HepG2 (cell line): ENCODE measurements at regions not wholly inside any gene's neighbourhood (a gene's known extent, or its start where the extent isn't known, plus 50 kb on each side); places are given as distances from the start of the nearest gene placed in this dataset.

Source experiments
- ATAC-seq: fragments of 200-7000 bp; cut with Tn5 transposase; 3 replicates; pipeline ENCODE4 v1.9.1; 2020; ENCODE audit warnings: mild to moderate bottlenecking, moderate library complexity
- BruUV-seq: library from RNA; stranded (reverse); fragments of 400-500 nt; replicated peaks from 2 replicates; lab custom pipeline; 2021; lab: Mats Ljungman, UMichigan
- CTCF ChIA-PET: fragments of 300-600 bp; formaldehyde crosslinking; extraction: SDS; loops from one replicate; lab custom pipeline; 2021; ENCODE audit warnings: low total read pairs, inconsistent platforms, low intra/inter-chr PET ratio; lab: Yijun Ruan, JAX
- POLR2A ChIA-PET: fragments of 350-600 bp; sonication (Branson Sonifier 250); formaldehyde crosslinking; loops from one replicate; lab custom pipeline; 2020; ENCODE audit warnings: antibody characterized with exemption, inconsistent platforms; lab: Yijun Ruan, JAX
- DNase-seq: peaks from one replicate; pipeline ENCODE4 v3.0.0-alpha.2; 2015; ENCODE audit warnings: low spot score
- FAIRE-seq: peaks from 3 replicates; lab custom pipeline; 2011; peaks lifted over from hg19 to GRCh38; lab: Jason Lieb, UNC
- H2AFZ ChIP-seq: one replicate; pipeline ENCODE4 v1.6.1; 2011; ENCODE audit warnings: low read length, inconsistent platforms
- H3K27ac ChIP-seq: fragments of 300-600 bp; 3 replicates; pipeline ENCODE4 v1.8.0; 2011; ENCODE audit warnings: mixed run types, mild to moderate bottlenecking, mixed read lengths, low read length, inconsistent platforms; ENCODE audit not compliant: insufficient read depth; ENCODE audit errors: extremely low read length
- H3K27me3 ChIP-seq, 2 experiments: fragments of 200-600 bp in 1 of 2; 2 replicates in 1 of 2; 3 replicates in 1 of 2; pipeline versions ENCODE4 v1.6.0 to v1.8.0; 2011; ENCODE audit warnings: low read length in 2 of 2, mild to moderate bottlenecking in 2 of 2, moderate library complexity in 2 of 2, inconsistent platforms in 1 of 2; ENCODE audit not compliant: insufficient read depth in 2 of 2, control insufficient read depth in 1 of 2
- H3K36me3 ChIP-seq, 2 experiments: fragments of 200-600 bp in 1 of 2; replicated peaks in 1 of 2; 2 replicates in 1 of 2; 3 replicates in 1 of 2; pipeline versions ENCODE4 v1.5.1 to v1.8.0; 2011; ENCODE audit warnings: low read length in 2 of 2, inconsistent platforms in 1 of 2; ENCODE audit not compliant: insufficient read depth in 2 of 2, control insufficient read depth in 1 of 2
- H3K4me1 ChIP-seq: 2 replicates; pipeline ENCODE4 v1.5.1; 2012; ENCODE audit warnings: low read length, inconsistent platforms; ENCODE audit not compliant: insufficient read depth
- H3K4me2 ChIP-seq: 2 replicates; pipeline ENCODE4 v1.6.0; 2011; ENCODE audit warnings: low read depth, low read length, inconsistent platforms
- H3K4me3 ChIP-seq, 3 experiments: fragments of 200-600 bp in 1 of 3; sonication (generic), shearing (Covaris generic) in 1 of 3; replicated peaks in 1 of 3; 2 replicates each; pipeline ENCODE4 v1.5.1; 2011 to 2016; ENCODE audit warnings: low read length in 3 of 3, inconsistent platforms in 2 of 3, low read depth in 2 of 3, mild to moderate bottlenecking in 2 of 3, control low read depth in 1 of 3, mixed read lengths in 1 of 3; ENCODE audit not compliant: insufficient read depth in 1 of 3
- H3K79me2 ChIP-seq: one replicate; pipeline ENCODE4 v1.6.1; 2011; ENCODE audit warnings: low read length, inconsistent platforms; ENCODE audit not compliant: insufficient read depth
- H3K9ac ChIP-seq: 2 replicates; pipeline ENCODE4 v1.6.0; 2011; ENCODE audit warnings: mild to moderate bottlenecking, low read depth, low read length, inconsistent platforms; ENCODE audit not compliant: insufficient read depth
- H3K9me3 ChIP-seq: 2 replicates; pipeline ENCODE4 v1.5.1; 2012; ENCODE audit warnings: mild to moderate bottlenecking, low read length
- H4K20me1 ChIP-seq: 2 replicates; pipeline ENCODE4 v1.6.0; 2011; ENCODE audit warnings: inconsistent platforms, mild to moderate bottlenecking, low read length, moderate library complexity; ENCODE audit not compliant: insufficient read depth
- ATF7 ChIP-seq, 2 experiments: fragments of 450-650 bp in 1 of 2; sonication (generic) in 1 of 2; formaldehyde crosslinking in 1 of 2; IDR thresholded peaks; 2 replicates each; pipeline versions ENCODE4 v1.4.0 to v1.6.1; 2016 to 2020; ENCODE audit warnings: antibody characterized with exemption in 1 of 2, mild to moderate bottlenecking in 1 of 2, missing genetic modification reagents in 1 of 2
- ATM ChIP-seq: fragments of 450-650 bp; IDR thresholded peaks from 2 replicates; pipeline ENCODE4 v1.7.1; 2017; ENCODE audit warnings: mild to moderate bottlenecking, borderline replicate concordance
- CENPT ChIP-seq: sonication (generic); formaldehyde crosslinking; IDR thresholded peaks from 2 replicates; pipeline ENCODE4 v1.8.0; 2022; ENCODE audit warnings: low read depth, mild to moderate bottlenecking, moderate library complexity, missing genetic modification reagents
- ELF4 ChIP-seq: sonication (generic); formaldehyde crosslinking; IDR thresholded peaks from 2 replicates; pipeline ENCODE4 v1.5.0; 2020; ENCODE audit warnings: missing genetic modification reagents, mild to moderate bottlenecking, moderate library complexity, borderline replicate concordance
- EP300 ChIP-seq, 3 experiments: sonication (generic) in 1 of 3; formaldehyde crosslinking in 1 of 3; IDR thresholded peaks; 2 replicates each; pipeline versions ENCODE4 v1.5.1 to v1.6.1; 2011 to 2020; ENCODE audit warnings: low read depth in 2 of 3, low read length in 2 of 3, borderline replicate concordance in 1 of 3, improper control_type of control experiment in 1 of 3, mild to moderate bottlenecking in 1 of 3, missing genetic modification reagents in 1 of 3, moderate library complexity in 1 of 3
- HMG20B ChIP-seq: conservative IDR thresholded peaks from 2 replicates; pipeline ENCODE4 v1.6.1; 2016; ENCODE audit warnings: missing genetic modification reagents, missing compliant biosample characterization
- MEIS2 ChIP-seq: sonication (generic); formaldehyde crosslinking; IDR thresholded peaks from 2 replicates; pipeline ENCODE4 v1.9.0; 2021; ENCODE audit warnings: mild to moderate bottlenecking, missing genetic modification reagents
- PHB2 ChIP-seq: fragments of 450-650 bp; IDR thresholded peaks from 2 replicates; pipeline ENCODE4 v1.6.1; 2018; ENCODE audit not compliant: partially characterized antibody
- SNAI1 ChIP-seq: sonication (generic); formaldehyde crosslinking; IDR thresholded peaks from 2 replicates; pipeline ENCODE4 v1.5.0; 2020; ENCODE audit warnings: mild to moderate bottlenecking, missing genetic modification reagents, borderline replicate concordance
- THAP8 ChIP-seq: sonication (generic); formaldehyde crosslinking; IDR thresholded peaks from 2 replicates; pipeline ENCODE4 v1.5.1; 2020; ENCODE audit warnings: missing genetic modification reagents, mild to moderate bottlenecking, borderline replicate concordance
- THAP9 ChIP-seq: sonication (generic); formaldehyde crosslinking; IDR thresholded peaks from 2 replicates; pipeline ENCODE4; 2020; ENCODE audit warnings: missing genetic modification reagents, mild to moderate bottlenecking, borderline replicate concordance
- ZNF777 ChIP-seq: sonication (generic); formaldehyde crosslinking; IDR thresholded peaks from 2 replicates; pipeline ENCODE4 v1.4.0; 2020; ENCODE audit warnings: missing genetic modification reagents
- ZNF782 ChIP-seq: sonication (generic); formaldehyde crosslinking; IDR thresholded peaks from 2 replicates; pipeline ENCODE4 v1.4.0; 2020; ENCODE audit warnings: missing genetic modification reagents, mild to moderate bottlenecking, borderline replicate concordance
- ZSCAN12 ChIP-seq: sonication (generic); formaldehyde crosslinking; IDR thresholded peaks from 2 replicates; pipeline ENCODE4 v1.9.0; 2021; ENCODE audit warnings: mild to moderate bottlenecking, missing genetic modification reagents
- ZSCAN20 ChIP-seq: sonication (generic); formaldehyde crosslinking; IDR thresholded peaks from 2 replicates; pipeline ENCODE4 v1.4.0; 2020; ENCODE audit warnings: missing genetic modification reagents, mild to moderate bottlenecking, borderline replicate concordance
- WGBS: methylation state at CpG from one replicate; pipeline ENCODE4 v1.1.6; 2017; ENCODE audit warnings: low lambda C conversion rate; 5-methylcytosine and 5-hydroxymethylcytosine counted together
- in situ Hi-C: cut with HindIII; loops from 2 replicates; pipeline ENCODE4 v1.10.0; 2017; ENCODE audit warnings: low pct_unique_long_range_greater_than_20kb; ENCODE audit not compliant: extremely low pct_ligation_motif_present
- intact Hi-C: fragments of 100-400 bp; cut with micrococcal nuclease; formaldehyde crosslinking; loops from one replicate; pipeline ENCODE4 v1.10.0; 2022; ENCODE audit not compliant: unreplicated experiment

GRCh38 chr10:2914741-2915140, 152.6 kb upstream of the PFKP start:
- ATAC-seq = no peak
- Histone ChIP-seq H4K20me1 (no peaks in the 10 kb centered on the region), H3K36me3 (no peaks in the 10 kb centered on the region), H3K9me3 (no peaks in the 10 kb centered on the region), H3K27me3 (peaks cover 0 to 18% of the 10 kb centered on the region in 2 experiments; a peak in 2 of 5 replicates), H3K4me1 (no peaks in the 10 kb centered on the region), H3K27ac (no peak overlapping the region), H3K4me2 (no peak overlapping the region), H3K9ac (no peak overlapping the region), H3K4me3 (no peak overlapping the region), H3K79me2 (no peaks in the 10 kb centered on the region), H2AFZ (no peak overlapping the region)
- FAIRE-seq = no peak
- intact Hi-C loops = no loop called here
- BruUV-seq = no TSS peak
- POLR2A ChIA-PET = no interaction called here
- TF ChIP-seq ZNF777 (CRISPR knock-in tag) (no peak), EP300 (IDR thresholded peaks at IDR 0.05; ENCODE audit: low read depth in 2 of 2, low read length in 2 of 2) (no peak), EP300 (CRISPR knock-in tag; IDR thresholded peaks at IDR 0.05; ENCODE audit: borderline replicate concordance) (no peak)
- in situ Hi-C loops = no loop called here
- no peak for DNase-seq
- 40% methylated on average over 5 of the region's 5 CpGs for whole genome bisulfite sequencing
- CTCF ChIA-PET = no interaction called here

- in situ Hi-C loops = no loop called here
- intact Hi-C loops = no loop called here
Observed at GRCh38 chr10:2913474-2913873, 153.9 kb upstream of the PFKP start.

More at GRCh38 chr10:2913474-2913873, 153.9 kb upstream of the PFKP start:
- no peak overlapping the region for H3K9ac ChIP-seq
- CTCF ChIA-PET = no interaction called here
- no peak overlapping the region for H3K27ac ChIP-seq
- no peaks in the 10 kb centered on the region for H3K79me2 ChIP-seq
- H2AFZ ChIP-seq = no peak overlapping the region
- H3K4me3 ChIP-seq = no peak overlapping the region
- H3K4me2 ChIP-seq = no peak overlapping the region
- TF ChIP-seq ELF4 (no peak), ZSCAN12 (no peak), ZSCAN20 (CRISPR knock-in tag) (no peak), PHB2 (no peak), ATF7 (IDR thresholded peaks at IDR 0.05) (no peak), ATF7 (CRISPR knock-in tag; IDR thresholded peaks at IDR 0.05) (no peak), ZNF782 (CRISPR knock-in tag) (no peak), MEIS2 (CRISPR knock-in tag) (no peak), HMG20B (CRISPR knock-in tag) (no peak), ATM (no peak), CENPT (CRISPR knock-in tag) (no peak), THAP8 (CRISPR knock-in tag) (no peak), SNAI1 (CRISPR knock-in tag) (no peak), THAP9 (CRISPR knock-in tag) (no peak)
- BruUV-seq = no TSS peak
- WGBS = 0% methylated on average over 3 of the region's 4 CpGs
- H3K4me1 ChIP-seq = no peaks in the 10 kb centered on the region
- no peak for DNase-seq
- no peak for FAIRE-seq
- POLR2A ChIA-PET = no interaction called here
- peaks cover 0 to 21% of the 10 kb centered on the region in 2 experiments; a peak in 2 of 5 replicates for H3K27me3 ChIP-seq
- H4K20me1 ChIP-seq = no peaks in the 10 kb centered on the region
- H3K9me3 ChIP-seq = no peaks in the 10 kb centered on the region
- H3K36me3 ChIP-seq = no peaks in the 10 kb centered on the region
- ATAC-seq = no peak
